Lower lobe of right lung (tissue), 2 donors: ENCODE measurements at regions not wholly inside any gene's neighbourhood (a gene's known extent, or its start where the extent isn't known, plus 50 kb on each side); places are given as distances from the start of the nearest gene placed in this dataset.

Experiments used
- ATAC-seq, 2 donors: fragments of 200-7000 bp; cut with Tn5 transposase; one replicate each; pipeline ENCODE4 v1.9.1; 2020 to 2022; ENCODE audit warnings: mild to moderate bottlenecking in 2 of 2, moderate library complexity in 2 of 2
- DNase-seq: peaks from one replicate; pipeline ENCODE4 v3.0.0-alpha.2; 2020
- H3K27ac ChIP-seq: fragments of 200-600 bp; one replicate; pipeline ENCODE4 v1.8.0; 2022
- H3K27me3 ChIP-seq: fragments of 200-600 bp; one replicate; pipeline ENCODE4 v1.8.0; 2022; ENCODE audit warnings: low read depth
- H3K36me3 ChIP-seq: fragments of 200-600 bp; one replicate; pipeline ENCODE4 v1.8.0; 2022; ENCODE audit warnings: mild to moderate bottlenecking
- H3K4me1 ChIP-seq: fragments of 200-600 bp; one replicate; pipeline ENCODE4 v1.8.0; 2022
- H3K4me3 ChIP-seq: fragments of 200-600 bp; one replicate; pipeline ENCODE4 v1.8.0; 2022; ENCODE audit warnings: mild to moderate bottlenecking
- H3K9me3 ChIP-seq: fragments of 200-600 bp; one replicate; pipeline ENCODE4 v1.8.0; 2022
- CTCF ChIP-seq: fragments of 200-600 bp; IDR thresholded peaks from one replicate; pipeline ENCODE4 v1.8.0; 2022; ENCODE audit warnings: antibody characterized with exemption, mild to moderate bottlenecking
- intact Hi-C: fragments of 100-400 bp; cut with DNase I; formaldehyde crosslinking; loops from one replicate; pipeline ENCODE4 v1.11.0; 2022
- donor health status: DM: no; HTN: yes; CAD: no; lungs with severe emphysema.

GRCh38 chr4:189304809-189305208 lies 635.9 kb upstream of the FRG1 start:
- no peak for TF ChIP-seq CTCF
- H3K27me3 ChIP-seq: no peaks in the 10 kb centered on the region
- intact Hi-C loops: no loop called here
- DNase-seq (no peak), ATAC-seq (no peak)
- no peaks in the 10 kb centered on the region for H3K36me3 ChIP-seq
- no peak overlapping the region for H3K4me3 ChIP-seq
- no peaks in the 10 kb centered on the region for H3K4me1 ChIP-seq
- H3K27ac ChIP-seq: no peak overlapping the region
- no peaks in the 10 kb centered on the region for H3K9me3 ChIP-seq

GRCh38 chr4:189305500-189305899 lies 635.2 kb upstream of the FRG1 start:
- no peak for DNase-seq
- no peak for ATAC-seq
- intact Hi-C loops: no loop called here
- no peak for TF ChIP-seq CTCF
- no peaks in the 10 kb centered on the region for H3K36me3 ChIP-seq
- H3K27me3 ChIP-seq: no peaks in the 10 kb centered on the region
- no peaks in the 10 kb centered on the region for H3K4me1 ChIP-seq
- H3K4me3 ChIP-seq: no peak overlapping the region
- H3K9me3 ChIP-seq: no peaks in the 10 kb centered on the region
- no peak overlapping the region for H3K27ac ChIP-seq

GRCh38 chr4:189311251-189311650 lies 629.4 kb upstream of the FRG1 start:
- Histone ChIP-seq H3K27me3 (no peaks in the 10 kb centered on the region), H3K9me3 (no peaks in the 10 kb centered on the region), H3K27ac (no peak overlapping the region), H3K4me1 (no peaks in the 10 kb centered on the region), H3K36me3 (no peaks in the 10 kb centered on the region), H3K4me3 (no peak overlapping the region)
- intact Hi-C loops: no loop called here
- no peak for DNase-seq
- TF ChIP-seq CTCF: no peak
- ATAC-seq: no peak

- H3K4me3 ChIP-seq: no peak overlapping the region
- H3K4me1 ChIP-seq: no peaks in the 10 kb centered on the region
- H3K36me3 ChIP-seq: no peaks in the 10 kb centered on the region
- TF ChIP-seq CTCF: no peak
- no peak for DNase-seq
- H3K27me3 ChIP-seq: no peaks in the 10 kb centered on the region
- H3K9me3 ChIP-seq: no peaks in the 10 kb centered on the region
- intact Hi-C loops: no loop called here
- no peak for ATAC-seq
- H3K27ac ChIP-seq: no peak overlapping the region
Observed at GRCh38 chr4:189313064-189313463, 627.6 kb upstream of the FRG1 start.

GRCh38 chr4:189313861-189314513 lies 626.7 kb upstream of the FRG1 start:
- DNase-seq: no peak

More at GRCh38 chr4:189313861-189314513, 626.7 kb upstream of the FRG1 start:
- ATAC-seq: no peak
- no peaks in the 10 kb centered on the region for H3K36me3 ChIP-seq
- no peaks in the 10 kb centered on the region for H3K4me1 ChIP-seq
- H3K9me3 ChIP-seq: no peaks in the 10 kb centered on the region
- no peak overlapping the region for H3K4me3 ChIP-seq
- H3K27ac ChIP-seq: no peak overlapping the region
- no peak for TF ChIP-seq CTCF
- intact Hi-C loops: no loop called here
- H3K27me3 ChIP-seq: no peaks in the 10 kb centered on the region
